ENCODE measurements at regions not wholly inside any gene's neighbourhood (a gene's known extent, or its start where the extent isn't known, plus 50 kb on each side); places are given as distances from the start of the nearest gene placed in this dataset.

GRCh38 chr12:93215290-93215678 is 162.4 kb upstream of the NUDT4 start:
- DNase-seq (ENCODE audit: low spot score in 2 of 2), result no peak

GRCh38 chr12:93219947-93220346 is 157.8 kb upstream of the NUDT4 start:
- TF ChIP-seq POLR2AphosphoS5 (IDR thresholded peaks at IDR 0.05), result no peak
- TF ChIP-seq POLR2A (IDR thresholded peaks at IDR 0.05), result no peak
- no peak for TF ChIP-seq CTCF (IDR thresholded peaks at IDR 0.05)
- intact Hi-C loops (cut with DNase I; ENCODE audit: low total_unique reads), result no loop called here
- no peak for DNase-seq (ENCODE audit: low spot score in 2 of 2)
- no peak overlapping the region for H3K27ac ChIP-seq
- H3K9me3 ChIP-seq, result no peaks in the 10 kb centered on the region
- no peaks in the 10 kb centered on the region for H3K27me3 ChIP-seq
- H3K4me1 ChIP-seq, result no peaks in the 10 kb centered on the region
- H3K4me3 ChIP-seq, result no peak overlapping the region
- H3K36me3 ChIP-seq, result no peaks in the 10 kb centered on the region

More at GRCh38 chr12:93215290-93215678, 162.4 kb upstream of the NUDT4 start:
- Histone ChIP-seq H3K4me1 (no peaks in the 10 kb centered on the region), H3K36me3 (no peaks in the 10 kb centered on the region), H3K27ac (no peak overlapping the region), H3K27me3 (no peaks in the 10 kb centered on the region), H3K9me3 (no peaks in the 10 kb centered on the region), H3K4me3 (no peak overlapping the region)
- intact Hi-C loops (cut with DNase I; ENCODE audit: low total_unique reads), result no loop called here
- TF ChIP-seq POLR2A (IDR thresholded peaks at IDR 0.05) (no peak), POLR2AphosphoS5 (IDR thresholded peaks at IDR 0.05) (no peak), CTCF (IDR thresholded peaks at IDR 0.05) (no peak)

DNA sequence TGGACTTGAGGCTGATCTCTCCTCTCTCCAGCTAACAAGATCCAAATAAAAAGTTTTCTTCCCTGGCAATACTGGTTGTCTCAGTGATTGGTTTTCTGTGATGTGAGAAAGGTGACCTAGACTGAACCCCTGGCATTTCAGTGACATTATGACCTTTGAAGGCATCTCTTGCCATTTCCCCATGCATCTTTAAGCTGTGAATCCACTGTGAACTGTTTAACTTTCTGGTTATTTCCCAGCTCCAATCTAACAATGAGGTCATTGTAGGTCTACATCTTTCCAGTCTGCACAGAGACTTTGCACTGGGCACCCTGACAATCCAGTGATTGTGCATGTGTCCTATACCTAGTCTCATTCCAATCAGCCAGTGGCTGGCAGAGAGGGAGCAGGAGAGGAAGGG is 155.9 kb upstream of the NUDT4 start:
- Histone ChIP-seq H3K4me3 (no peak overlapping the region), H3K36me3 (no peaks in the 10 kb centered on the region), H3K27ac (no peak overlapping the region), H3K9me3 (no peaks in the 10 kb centered on the region), H3K27me3 (no peaks in the 10 kb centered on the region), H3K4me1 (no peaks in the 10 kb centered on the region)
- TF ChIP-seq POLR2AphosphoS5 (IDR thresholded peaks at IDR 0.05), result no peak
- no peak for TF ChIP-seq POLR2A (IDR thresholded peaks at IDR 0.05)
- no peak for TF ChIP-seq CTCF (IDR thresholded peaks at IDR 0.05)
- DNase-seq (ENCODE audit: low spot score in 2 of 2), result no peak
- intact Hi-C loops (cut with DNase I; ENCODE audit: low total_unique reads), result no loop called here

DNA sequence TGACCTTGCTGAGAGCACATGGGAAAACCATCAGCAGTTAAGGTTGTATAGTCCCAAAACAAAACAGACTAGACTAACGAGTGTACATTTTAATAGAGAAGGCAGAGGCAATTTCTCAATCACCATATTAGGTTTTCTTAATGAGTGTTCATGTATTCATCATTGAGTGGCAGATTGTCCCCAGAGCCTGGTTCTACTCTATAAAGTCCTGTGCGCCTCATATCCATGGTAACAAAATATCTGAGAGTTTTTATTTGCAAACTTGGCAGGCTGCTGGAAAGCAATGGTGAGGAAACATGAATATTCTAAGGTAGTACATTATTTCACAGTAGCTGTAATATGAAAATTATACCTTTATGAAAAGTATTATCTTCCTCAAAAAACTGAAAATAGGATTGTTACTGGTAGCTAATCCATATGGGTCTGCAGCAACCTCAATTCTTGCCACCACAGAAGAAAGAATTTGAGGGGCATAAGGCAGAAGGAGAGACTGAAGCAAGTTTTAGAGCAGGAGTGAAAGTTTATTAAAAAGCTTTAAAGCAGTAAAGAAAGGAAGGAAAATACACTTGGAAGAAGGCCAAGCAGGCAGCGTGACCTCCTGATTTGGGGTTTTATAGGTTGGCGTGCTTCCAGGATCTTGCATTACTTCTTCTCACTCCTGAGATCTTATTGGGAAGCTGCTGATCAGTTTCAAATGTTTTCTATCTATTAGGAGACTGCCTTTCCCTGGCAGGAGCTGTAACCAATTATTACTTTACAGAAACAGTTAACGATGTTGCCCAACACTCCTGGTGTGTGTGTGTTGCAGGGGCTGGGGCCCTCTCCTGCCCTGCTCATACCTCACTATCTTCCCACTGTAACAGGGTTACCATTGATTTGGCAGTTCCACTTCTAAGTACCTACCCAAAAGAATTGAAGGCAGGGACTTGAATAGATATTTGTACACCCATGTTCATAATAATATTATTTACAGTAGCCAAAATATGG is 154.0 kb upstream of the NUDT4 start:
- intact Hi-C loops (cut with DNase I; ENCODE audit: low total_unique reads), result no loop called here
- H3K9me3 ChIP-seq, result no peaks in the 10 kb centered on the region

More for the DNA sequence above, 154.0 kb upstream of the NUDT4 start:
- Histone ChIP-seq H3K27ac (no peak overlapping the region), H3K27me3 (no peaks in the 10 kb centered on the region), H3K4me3 (no peak overlapping the region), H3K36me3 (no peaks in the 10 kb centered on the region), H3K4me1 (no peaks in the 10 kb centered on the region)
- DNase-seq (ENCODE audit: low spot score in 2 of 2), result no peak
- TF ChIP-seq POLR2A (IDR thresholded peaks at IDR 0.05), result no peak
- TF ChIP-seq CTCF (IDR thresholded peaks at IDR 0.05), result no peak
- TF ChIP-seq POLR2AphosphoS5 (IDR thresholded peaks at IDR 0.05), result no peak

All from breast epithelium (tissue), 4 donors.